NCI-H187 (cell line): ENCODE measurements at regions not wholly inside any gene's neighbourhood (a gene's known extent, or its start where the extent isn't known, plus 50 kb on each side); places are given as distances from the start of the nearest gene placed in this dataset.

Source experiments
- DNase-seq, 2 experiments: peaks; one replicate each; lab custom pipeline; 2025; lab: John Stamatoyannopoulos, UW

GRCh38 chr2:177063331-177063730 lies 149.3 kb upstream of the HNRNPA3 start:
- DNase-seq = no peak

- no peak for DNase-seq
Observed at GRCh38 chr2:177064422-177064821, 148.2 kb upstream of the HNRNPA3 start.

- no peak for DNase-seq
Observed at GRCh38 chr2:177068967-177069366, 143.6 kb upstream of the HNRNPA3 start.

GRCh38 chr2:177072090-177072489 lies 140.5 kb upstream of the HNRNPA3 start:
- DNase-seq = no peak

GRCh38 chr2:177073611-177074010 lies 139.0 kb upstream of the HNRNPA3 start:
- DNase-seq = no peak

GRCh38 chr2:177074099-177074710 lies 138.4 kb upstream of the HNRNPA3 start:
- DNase-seq = no peak

GRCh38 chr2:177075254-177075653 lies 137.3 kb upstream of the HNRNPA3 start:
- DNase-seq = no peak

- DNase-seq = no peak
Observed at GRCh38 chr2:177076636-177077179, 135.9 kb upstream of the HNRNPA3 start.

- DNase-seq = no peak
Observed at GRCh38 chr2:177077778-177078177, 134.8 kb upstream of the HNRNPA3 start.

- no peak for DNase-seq
Observed at GRCh38 chr2:177078416-177078815, 134.2 kb upstream of the HNRNPA3 start.

- DNase-seq = no peak
Observed at GRCh38 chr2:177078855-177079254, 133.7 kb upstream of the HNRNPA3 start.

- DNase-seq = no peak
Observed at GRCh38 chr2:177080746-177081284, 131.8 kb upstream of the HNRNPA3 start.

- DNase-seq = no peak
Observed at GRCh38 chr2:177084607-177085006, 128.0 kb upstream of the HNRNPA3 start.

- DNase-seq = no peak
Observed at GRCh38 chr2:177088529-177088928, 124.1 kb upstream of the HNRNPA3 start.

- DNase-seq = no peak
Observed at GRCh38 chr2:177090967-177091366, 121.6 kb upstream of the HNRNPA3 start.

- DNase-seq = no peak
Observed at GRCh38 chr2:177093371-177093770, 119.2 kb upstream of the HNRNPA3 start.

GRCh38 chr2:177098001-177098613 lies 114.5 kb upstream of the HNRNPA3 start:
- DNase-seq = no peak

- no peak for DNase-seq
Observed at GRCh38 chr2:177101930-177102329, 110.7 kb upstream of the HNRNPA3 start.

- DNase-seq = no peak
Observed at GRCh38 chr2:177106212-177106611, 106.4 kb upstream of the HNRNPA3 start.

- DNase-seq = no peak
Observed at GRCh38 chr2:177108890-177109289, 103.7 kb upstream of the HNRNPA3 start.

GRCh38 chr2:177114712-177115111 lies 97.9 kb upstream of the HNRNPA3 start:
- DNase-seq = no peak

GRCh38 chr2:177117755-177118154 lies 94.8 kb upstream of the HNRNPA3 start:
- no peak for DNase-seq

- no peak for DNase-seq
Observed at GRCh38 chr2:177118636-177119035, 94.0 kb upstream of the HNRNPA3 start.

GRCh38 chr2:177119099-177119498 lies 93.5 kb upstream of the HNRNPA3 start:
- no peak for DNase-seq
